ENCODE measurements at regions not wholly inside any gene's neighbourhood (a gene's known extent, or its start where the extent isn't known, plus 50 kb on each side); places are given as distances from the start of the nearest gene placed in this dataset.

DNA sequence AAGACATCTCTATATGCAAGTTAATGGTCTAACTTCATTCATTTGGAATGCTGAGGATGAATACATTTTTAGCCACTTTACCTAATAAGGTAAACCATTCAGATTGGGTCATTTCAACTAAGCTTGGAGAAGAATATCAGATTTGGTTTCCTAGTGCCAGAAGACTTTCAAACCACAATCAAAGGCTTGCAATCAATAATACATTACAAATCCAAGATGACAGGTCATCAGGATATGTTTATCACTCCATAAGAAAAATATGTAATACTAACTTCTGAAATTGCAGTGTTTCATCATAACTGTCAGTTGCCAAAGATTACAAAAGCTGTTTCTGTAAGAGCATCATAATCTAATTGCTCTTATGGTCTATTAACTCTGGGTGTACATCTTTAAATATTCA is 654.0 kb downstream of the COL12A1 start:
- TF ChIP-seq POLR2A (IDR thresholded peaks at IDR 0.05) (no peak), EP300 (IDR thresholded peaks at IDR 0.05) (no peak)

Data from stomach (tissue), 4 donors.